Endodermal cell (in vitro differentiated cells): ENCODE measurements at regions not wholly inside any gene's neighbourhood (a gene's known extent, or its start where the extent isn't known, plus 50 kb on each side); places are given as distances from the start of the nearest gene placed in this dataset.

ENCODE experiments used
- DNase-seq: peaks from one replicate; pipeline ENCODE4 v3.0.0-alpha.2; 2017
- H3K27ac ChIP-seq: 2 replicates; pipeline ENCODE4 v1.5.1; 2013; ENCODE audit warnings: mild to moderate bottlenecking, low read depth, low read length, moderate library complexity
- H3K27me3 ChIP-seq: 2 replicates; pipeline ENCODE4 v1.6.1; 2013; ENCODE audit warnings: mild to moderate bottlenecking, low read length, moderate library complexity; ENCODE audit not compliant: insufficient read depth, control insufficient read depth, poor library complexity, severe bottlenecking
- H3K36me3 ChIP-seq: 2 replicates; pipeline ENCODE4 v1.7.0; 2013; ENCODE audit warnings: mild to moderate bottlenecking, low read length, moderate library complexity; ENCODE audit not compliant: control insufficient read depth, insufficient read depth
- H3K4me1 ChIP-seq: one replicate; pipeline ENCODE4 v1.7.0; 2013; ENCODE audit warnings: low read length; ENCODE audit not compliant: control insufficient read depth, insufficient read depth
- H3K4me3 ChIP-seq: 2 replicates; pipeline ENCODE4 v1.5.1; 2013; ENCODE audit warnings: mild to moderate bottlenecking, low read length, moderate library complexity
- H3K9ac ChIP-seq: 2 replicates; pipeline ENCODE4 v1.6.1; 2013; ENCODE audit warnings: mild to moderate bottlenecking, low read length, moderate library complexity; ENCODE audit not compliant: poor library complexity, severe bottlenecking; ENCODE audit errors: extremely low read depth
- H3K9me3 ChIP-seq: 2 replicates; pipeline ENCODE4 v1.6.1; 2013; ENCODE audit warnings: mild to moderate bottlenecking, low read length, moderate library complexity; ENCODE audit not compliant: control insufficient read depth
- H3K27ac Mint-ChIP-seq: 2 replicates; pipeline ENCODE4 v1.8.0; 2020; ENCODE audit warnings: mixed read lengths
- H3K27me3 Mint-ChIP-seq: 2 replicates; pipeline ENCODE4 v1.8.0; 2021; ENCODE audit warnings: mild to moderate bottlenecking, mixed read lengths; ENCODE audit not compliant: insufficient read depth
- H3K36me3 Mint-ChIP-seq: 2 replicates; pipeline ENCODE4 v1.8.0; 2020; ENCODE audit warnings: low read depth, mixed read lengths
- H3K4me1 Mint-ChIP-seq: 2 replicates; pipeline ENCODE4 v1.8.0; 2020; ENCODE audit warnings: mixed read lengths
- H3K4me3 Mint-ChIP-seq: 2 replicates; pipeline ENCODE4 v1.8.0; 2020; ENCODE audit warnings: mild to moderate bottlenecking, moderate library complexity, mixed read lengths
- H3K9me3 Mint-ChIP-seq: 2 replicates; pipeline ENCODE4 v1.8.0; 2020; ENCODE audit warnings: mild to moderate bottlenecking, mixed read lengths
- WGBS, 2 experiments: methylation state at CpG; one replicate each; pipeline versions ENCODE4 v1.1.5 to v1.1.7; 2013; ENCODE audit warnings: missing lambda C conversion rate in 2 of 2, mixed read lengths in 1 of 2; ENCODE audit not compliant: insufficient coverage in 1 of 2, insufficient read length in 1 of 2; 5-methylcytosine and 5-hydroxymethylcytosine counted together
- TF ChIP-seq, protein P1 (sequence below): fragments of 200-600 bp; sonication (generic); conservative IDR thresholded peaks from 2 replicates; pipeline ENCODE4 v1.5.0; 2021; ENCODE audit warnings: antibody characterized with exemption, mild to moderate bottlenecking

DNA sequence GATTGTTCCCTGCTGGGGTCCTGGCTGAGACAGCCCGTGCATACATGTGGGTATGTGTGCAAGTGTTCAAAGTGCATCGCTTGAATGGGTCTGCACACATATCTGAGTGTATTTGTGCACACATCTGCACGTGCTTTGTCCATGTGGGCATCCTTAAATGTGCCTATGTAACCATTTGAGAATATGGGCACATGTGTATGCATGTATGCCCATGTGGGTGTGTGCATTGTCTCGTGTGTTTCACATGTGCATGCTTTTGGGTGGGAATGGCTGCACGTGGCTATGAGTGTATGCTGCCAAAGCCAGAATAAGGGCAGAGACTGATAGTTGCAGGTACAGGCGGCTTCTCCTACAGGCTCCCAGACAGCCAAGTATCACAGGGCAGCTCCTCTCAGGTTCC lies 107.3 kb downstream of the LHX2 start:
- TF ChIP-seq, protein P1, sequence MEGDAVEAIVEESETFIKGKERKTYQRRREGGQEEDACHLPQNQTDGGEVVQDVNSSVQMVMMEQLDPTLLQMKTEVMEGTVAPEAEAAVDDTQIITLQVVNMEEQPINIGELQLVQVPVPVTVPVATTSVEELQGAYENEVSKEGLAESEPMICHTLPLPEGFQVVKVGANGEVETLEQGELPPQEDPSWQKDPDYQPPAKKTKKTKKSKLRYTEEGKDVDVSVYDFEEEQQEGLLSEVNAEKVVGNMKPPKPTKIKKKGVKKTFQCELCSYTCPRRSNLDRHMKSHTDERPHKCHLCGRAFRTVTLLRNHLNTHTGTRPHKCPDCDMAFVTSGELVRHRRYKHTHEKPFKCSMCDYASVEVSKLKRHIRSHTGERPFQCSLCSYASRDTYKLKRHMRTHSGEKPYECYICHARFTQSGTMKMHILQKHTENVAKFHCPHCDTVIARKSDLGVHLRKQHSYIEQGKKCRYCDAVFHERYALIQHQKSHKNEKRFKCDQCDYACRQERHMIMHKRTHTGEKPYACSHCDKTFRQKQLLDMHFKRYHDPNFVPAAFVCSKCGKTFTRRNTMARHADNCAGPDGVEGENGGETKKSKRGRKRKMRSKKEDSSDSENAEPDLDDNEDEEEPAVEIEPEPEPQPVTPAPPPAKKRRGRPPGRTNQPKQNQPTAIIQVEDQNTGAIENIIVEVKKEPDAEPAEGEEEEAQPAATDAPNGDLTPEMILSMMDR, result no peak
- no peak overlapping the region for H3K9ac ChIP-seq
- no peak overlapping the region for H3K27ac ChIP-seq
- no peaks in the 10 kb centered on the region for H3K4me1 ChIP-seq
- Mint-ChIP-seq H3K27ac (no peak overlapping the region), H3K4me1 (peaks cover 2% of the 10 kb centered on the region), H3K27me3 (peaks cover 3% of the 10 kb centered on the region), H3K9me3 (peaks cover 12% of the 10 kb centered on the region), H3K4me3 (no peak overlapping the region), H3K36me3 (no peaks in the 10 kb centered on the region)
- no peak overlapping the region for H3K4me3 ChIP-seq
- no peak for DNase-seq
- peaks cover 6% of the 10 kb centered on the region for H3K9me3 ChIP-seq
- 59 to 81% methylated on average over 5 to 6 of the region's 6 CpGs for WGBS, 2 experiments
- no peaks in the 10 kb centered on the region for H3K27me3 ChIP-seq
- no peaks in the 10 kb centered on the region for H3K36me3 ChIP-seq

DNA sequence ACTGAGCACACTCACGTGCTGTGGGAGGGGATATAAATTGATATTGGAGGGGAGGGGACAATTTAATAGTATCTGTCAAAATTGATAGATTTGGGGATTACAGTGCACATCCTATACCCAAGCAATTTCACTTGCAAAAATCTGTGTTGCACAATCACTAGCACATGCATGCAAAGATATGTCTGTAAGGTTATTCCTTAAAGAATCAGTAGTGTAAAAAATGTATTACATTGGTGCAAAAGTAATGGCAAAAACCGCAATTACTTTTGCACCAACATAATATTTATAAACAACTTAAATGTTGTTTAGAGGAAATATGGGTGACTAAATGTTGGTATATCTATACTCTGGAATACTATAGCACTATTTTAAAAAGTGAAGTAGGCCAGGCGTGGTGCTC lies 108.7 kb downstream of the LHX2 start:
- Histone ChIP-seq H3K27ac (no peak overlapping the region), H3K4me3 (no peak overlapping the region), H3K9me3 (peaks cover 6% of the 10 kb centered on the region), H3K27me3 (no peaks in the 10 kb centered on the region), H3K4me1 (no peaks in the 10 kb centered on the region), H3K9ac (no peak overlapping the region), H3K36me3 (no peaks in the 10 kb centered on the region)
- Mint-ChIP-seq H3K4me3 (no peak overlapping the region), H3K36me3 (no peaks in the 10 kb centered on the region), H3K27ac (no peak overlapping the region), H3K9me3 (peaks cover 12% of the 10 kb centered on the region), H3K27me3 (peaks cover 3% of the 10 kb centered on the region), H3K4me1 (peaks cover 2% of the 10 kb centered on the region)
- DNase-seq, result no peak
- TF ChIP-seq, protein P1, result no peak
- 85 to 100% methylated on average over 2 of the region's 3 CpGs for WGBS, 2 experiments

DNA sequence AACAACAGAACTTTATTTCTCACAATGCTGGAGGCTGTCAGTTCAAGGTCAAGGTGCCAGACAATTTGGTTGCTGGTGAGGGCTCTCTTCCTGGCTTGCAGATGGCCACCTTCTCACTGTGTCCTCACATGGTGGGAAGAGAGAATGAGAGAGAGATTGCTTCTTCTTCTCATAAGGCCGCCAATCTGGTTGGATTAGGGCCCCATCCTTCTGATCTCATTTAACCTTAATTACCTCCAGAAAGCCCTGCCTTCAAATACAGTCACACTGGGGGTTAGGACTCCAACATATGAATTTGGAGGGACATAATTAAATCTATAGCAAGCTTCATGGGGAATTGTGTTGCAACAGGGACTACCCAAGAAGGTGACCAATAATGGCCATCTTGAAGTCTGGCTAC lies 110.2 kb downstream of the LHX2 start:
- Mint-ChIP-seq H3K4me1 (peaks cover 2% of the 10 kb centered on the region), H3K27ac (no peak overlapping the region), H3K4me3 (no peak overlapping the region), H3K9me3 (peaks cover 8% of the 10 kb centered on the region), H3K36me3 (no peaks in the 10 kb centered on the region), H3K27me3 (peaks cover 3% of the 10 kb centered on the region)
- Histone ChIP-seq H3K36me3 (no peaks in the 10 kb centered on the region), H3K4me1 (peaks cover 5% of the 10 kb centered on the region), H3K9me3 (peaks cover 4% of the 10 kb centered on the region), H3K9ac (no peak overlapping the region), H3K4me3 (no peak overlapping the region), H3K27me3 (no peaks in the 10 kb centered on the region), H3K27ac (no peak overlapping the region)
- TF ChIP-seq, protein P1, result no peak
- DNase-seq, result no peak
- WGBS, 2 experiments, result 63% methylated on average over 1 of the region's 1 CpG; no CpG with 5 or more reads in 1 of the 2 experiments
